Prostate gland (tissue), 2 donors: ENCODE measurements at regions not wholly inside any gene's neighbourhood (a gene's known extent, or its start where the extent isn't known, plus 50 kb on each side); places are given as distances from the start of the nearest gene placed in this dataset.

Experiments used
- CTCF ChIP-seq, 4 experiments: fragments of 200-600 bp in 2 of 4; fragments of 450-650 bp in 2 of 4; sonication (generic) in 2 of 4; IDR thresholded peaks; 1 replicate in 3 of 4; 2 replicates in 1 of 4; pipeline ENCODE4 v1.5.1; 2016 to 2019; ENCODE audit warnings: antibody characterized with exemption in 4 of 4, mild to moderate bottlenecking in 2 of 4, moderate library complexity in 2 of 4
- POLR2A ChIP-seq: fragments of 450-650 bp; IDR thresholded peaks from one replicate; pipeline ENCODE4 v1.6.1; 2016; ENCODE audit warnings: antibody characterized with exemption, mild to moderate bottlenecking

- no peak for TF ChIP-seq CTCF (IDR thresholded peaks at IDR 0.05)
- TF ChIP-seq POLR2A = no peak
These were observed 149.3 kb downstream of the TRIM27 start for GRCh38 chr6:28774292-28775051.
